MM.1S (cell line): ENCODE measurements at regions not wholly inside any gene's neighbourhood (a gene's known extent, or its start where the extent isn't known, plus 50 kb on each side); places are given as distances from the start of the nearest gene placed in this dataset.
"Not testable (repeated sequence)": the region's sequence is repeated elsewhere in the genome, so short reads cannot be mapped to it uniquely, and the experiment has no call there.

Experiments
- DNase-seq: peaks from one replicate; pipeline ENCODE4 v3.0.0-alpha.2; 2015
- H2AFZ ChIP-seq: fragments of 300-600 bp; sonication (generic); 2 replicates; pipeline ENCODE4 v1.6.0; 2016; ENCODE audit warnings: antibody characterized with exemption, low read length
- H3F3A ChIP-seq: fragments of 300-600 bp; sonication (generic); 2 replicates; pipeline ENCODE4 v1.6.1; 2016; ENCODE audit warnings: mild to moderate bottlenecking, antibody characterized with exemption, low read length, moderate library complexity, mixed read lengths; ENCODE audit not compliant: insufficient read depth
- H3K27ac ChIP-seq: fragments of 300-600 bp; sonication (generic); 2 replicates; pipeline ENCODE4 v1.5.1; 2016; ENCODE audit warnings: mild to moderate bottlenecking, low read length
- H3K27me3 ChIP-seq: fragments of 300-600 bp; sonication (generic); replicated peaks from 2 replicates; pipeline ENCODE4 v1.6.0; 2016; ENCODE audit warnings: low read length; ENCODE audit not compliant: insufficient read depth
- H3K36me3 ChIP-seq: fragments of 300-600 bp; sonication (generic); replicated peaks from 2 replicates; pipeline ENCODE4 v1.6.1; 2016; ENCODE audit warnings: mild to moderate bottlenecking, low read length, mixed read lengths; ENCODE audit not compliant: insufficient read depth
- H3K4me1 ChIP-seq: fragments of 300-600 bp; sonication (generic); 2 replicates; pipeline ENCODE4 v1.6.1; 2016; ENCODE audit warnings: low read length, mixed read lengths
- H3K4me2 ChIP-seq: fragments of 300-600 bp; sonication (generic); 2 replicates; pipeline ENCODE4 v1.6.0; 2016; ENCODE audit warnings: low read depth, low read length
- H3K4me3 ChIP-seq: fragments of 300-600 bp; sonication (generic); 2 replicates; pipeline ENCODE4 v1.5.1; 2016; ENCODE audit warnings: low read length, mixed read lengths
- H3K79me2 ChIP-seq: fragments of 300-600 bp; sonication (generic); 2 replicates; pipeline ENCODE4 v1.6.1; 2016; ENCODE audit warnings: mixed run types, low read length, mixed read lengths
- H3K9ac ChIP-seq: fragments of 300-600 bp; sonication (generic); 2 replicates; pipeline ENCODE4 v1.6.1; 2016; ENCODE audit warnings: low read length, mixed read lengths
- H3K9me2 ChIP-seq: fragments of 300-600 bp; sonication (generic); replicated peaks from 2 replicates; pipeline ENCODE4 v1.6.1; 2016; ENCODE audit warnings: mild to moderate bottlenecking, low read length, mixed read lengths; ENCODE audit not compliant: insufficient read depth
- H3K9me3 ChIP-seq: fragments of 300-600 bp; sonication (generic); replicated peaks from 2 replicates; pipeline ENCODE4 v1.6.1; 2016; ENCODE audit warnings: mild to moderate bottlenecking, low read length, mixed read lengths; ENCODE audit not compliant: insufficient read depth
- H4K20me1 ChIP-seq: fragments of 300-600 bp; sonication (generic); 2 replicates; pipeline ENCODE4 v1.6.1; 2016; ENCODE audit warnings: mild to moderate bottlenecking, low read length, moderate library complexity, mixed read lengths; ENCODE audit not compliant: insufficient read depth
- EZH2 ChIP-seq: fragments of 300-600 bp; sonication (generic); optimal IDR thresholded peaks from 2 replicates; pipeline ENCODE3; 2017; ENCODE audit warnings: low read depth, mild to moderate bottlenecking, antibody characterized with exemption, low read length, mixed read lengths
- EZH2phosphoT487 ChIP-seq: fragments of 300-600 bp; sonication (generic); IDR thresholded peaks from 2 replicates; pipeline ENCODE4 v1.6.1; 2018; ENCODE audit warnings: antibody characterized with exemption, low read length
- TF ChIP-seq, protein P1 (sequence below): fragments of 300-600 bp; sonication (generic); IDR thresholded peaks from 2 replicates; pipeline ENCODE4 v1.5.1; 2016; ENCODE audit warnings: antibody characterized with exemption, low read length, mixed read lengths

DNA sequence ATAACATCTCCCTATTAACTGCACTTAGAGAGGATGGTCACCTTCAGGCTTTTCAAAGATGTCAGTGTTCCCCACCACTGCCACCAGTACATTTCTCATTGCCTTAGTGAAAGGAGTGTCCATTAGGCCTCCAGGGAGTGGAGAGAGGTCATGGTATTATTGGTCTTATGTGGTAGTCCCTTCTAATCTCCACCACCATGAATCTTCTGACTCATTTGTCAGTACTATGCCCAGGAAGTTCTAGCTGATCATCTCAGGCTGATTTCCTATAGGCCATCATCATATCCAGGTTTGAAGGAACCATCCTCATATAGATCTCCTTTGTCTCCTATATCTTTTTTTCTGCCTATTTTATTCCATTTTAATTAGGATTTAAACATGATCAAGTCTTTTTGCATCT, 221.5 kb downstream of the CYB561 start:
- Histone ChIP-seq H3K4me1 (no peaks in the 10 kb centered on the region), H3K9me2 (no peaks in the 10 kb centered on the region)
- no peak for DNase-seq

GRCh38 chr17:63226720-63227119, 219.4 kb downstream of the CYB561 start:
- not testable (repeated sequence) for DNase-seq

More for the DNA sequence above, 221.5 kb downstream of the CYB561 start:
- TF ChIP-seq, protein P1, sequence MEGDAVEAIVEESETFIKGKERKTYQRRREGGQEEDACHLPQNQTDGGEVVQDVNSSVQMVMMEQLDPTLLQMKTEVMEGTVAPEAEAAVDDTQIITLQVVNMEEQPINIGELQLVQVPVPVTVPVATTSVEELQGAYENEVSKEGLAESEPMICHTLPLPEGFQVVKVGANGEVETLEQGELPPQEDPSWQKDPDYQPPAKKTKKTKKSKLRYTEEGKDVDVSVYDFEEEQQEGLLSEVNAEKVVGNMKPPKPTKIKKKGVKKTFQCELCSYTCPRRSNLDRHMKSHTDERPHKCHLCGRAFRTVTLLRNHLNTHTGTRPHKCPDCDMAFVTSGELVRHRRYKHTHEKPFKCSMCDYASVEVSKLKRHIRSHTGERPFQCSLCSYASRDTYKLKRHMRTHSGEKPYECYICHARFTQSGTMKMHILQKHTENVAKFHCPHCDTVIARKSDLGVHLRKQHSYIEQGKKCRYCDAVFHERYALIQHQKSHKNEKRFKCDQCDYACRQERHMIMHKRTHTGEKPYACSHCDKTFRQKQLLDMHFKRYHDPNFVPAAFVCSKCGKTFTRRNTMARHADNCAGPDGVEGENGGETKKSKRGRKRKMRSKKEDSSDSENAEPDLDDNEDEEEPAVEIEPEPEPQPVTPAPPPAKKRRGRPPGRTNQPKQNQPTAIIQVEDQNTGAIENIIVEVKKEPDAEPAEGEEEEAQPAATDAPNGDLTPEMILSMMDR, result no peak
- TF ChIP-seq EZH2phosphoT487 (no peak), EZH2 (no peak)
- Histone ChIP-seq H3K36me3 (no peaks in the 10 kb centered on the region), H3K9ac (no peak overlapping the region), H4K20me1 (no peaks in the 10 kb centered on the region), H2AFZ (no peak overlapping the region), H3K27ac (no peak overlapping the region), H3K4me2 (no peak overlapping the region), H3K27me3 (no peaks in the 10 kb centered on the region), H3K4me3 (no peak overlapping the region), H3K9me3 (no peaks in the 10 kb centered on the region), H3F3A (no peaks in the 10 kb centered on the region), H3K79me2 (no peaks in the 10 kb centered on the region)

GRCh38 chr17:63231015-63231620, 215.0 kb downstream of the CYB561 start:
- H3K79me2 ChIP-seq, result not testable (repeated sequence)

More at GRCh38 chr17:63226720-63227119, 219.4 kb downstream of the CYB561 start:
- not testable (repeated sequence) for H3F3A ChIP-seq, H3K36me3 ChIP-seq, H4K20me1 ChIP-seq, H3K9ac ChIP-seq, H3K79me2 ChIP-seq, H3K4me2 ChIP-seq, H3K27ac ChIP-seq, H2AFZ ChIP-seq, H3K4me1 ChIP-seq, H3K9me2 ChIP-seq, H3K27me3 ChIP-seq, H3K9me3 ChIP-seq, H3K4me3 ChIP-seq

DNA sequence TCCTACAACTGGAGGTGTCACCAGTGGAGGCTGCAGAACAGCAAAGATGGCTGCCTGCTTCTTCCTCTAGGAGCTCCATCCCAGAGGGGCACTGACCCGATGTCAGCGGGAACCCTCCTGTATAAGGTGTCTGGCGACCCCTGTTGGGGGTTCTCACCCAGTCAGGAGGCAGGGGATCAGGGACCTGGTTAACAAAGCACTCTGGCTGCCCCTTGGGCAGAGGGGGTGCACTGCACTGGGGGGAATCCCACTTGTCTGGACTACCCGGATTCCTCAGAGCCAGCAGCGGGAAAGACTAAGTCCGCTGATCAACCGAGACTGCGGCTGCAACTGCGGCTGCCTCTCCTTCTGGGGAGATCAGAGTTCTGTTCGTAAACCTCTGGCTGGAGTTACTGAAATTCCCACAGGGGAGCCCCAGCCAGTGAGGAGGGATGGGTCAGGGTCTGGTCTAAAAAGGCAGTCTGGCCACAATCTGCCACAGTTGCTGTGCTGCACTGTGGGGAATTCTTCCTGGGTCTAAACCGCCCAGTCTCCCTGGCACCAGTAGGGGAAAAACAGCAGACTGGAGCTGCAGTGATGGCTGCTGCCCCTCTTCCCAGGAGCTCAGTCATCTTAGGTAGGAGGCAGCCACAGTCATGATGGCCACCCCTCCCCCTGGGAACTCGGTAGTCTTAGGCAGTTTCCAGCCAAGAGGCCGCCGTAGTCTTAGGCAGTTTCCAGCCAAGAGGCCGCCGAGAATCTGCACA, 213.4 kb downstream of the CYB561 start:
- Histone ChIP-seq H3K4me3 (no peak overlapping the region), H3K36me3 (no peaks in the 10 kb centered on the region), H3K4me2 (no peak overlapping the region), H3K9me3 (no peaks in the 10 kb centered on the region), H3K9ac (no peak overlapping the region), H3K9me2 (no peaks in the 10 kb centered on the region), H4K20me1 (no peaks in the 10 kb centered on the region), H3K27ac (no peak overlapping the region), H3F3A (no peaks in the 10 kb centered on the region), H3K79me2 (no peaks in the 10 kb centered on the region), H2AFZ (no peak overlapping the region), H3K27me3 (no peaks in the 10 kb centered on the region), H3K4me1 (no peaks in the 10 kb centered on the region)
- DNase-seq, result no peak
- TF ChIP-seq, protein P1, result no peak
- no peak for TF ChIP-seq EZH2
- no peak for TF ChIP-seq EZH2phosphoT487

More at GRCh38 chr17:63231015-63231620, 215.0 kb downstream of the CYB561 start:
- H3K4me3 ChIP-seq, H2AFZ ChIP-seq, H3K9ac ChIP-seq, H4K20me1 ChIP-seq, DNase-seq, H3F3A ChIP-seq, H3K9me2 ChIP-seq, H3K4me2 ChIP-seq, H3K27me3 ChIP-seq, H3K36me3 ChIP-seq, H3K4me1 ChIP-seq, H3K27ac ChIP-seq, H3K9me3 ChIP-seq: not testable (repeated sequence)
